ENCODE measurements at regions not wholly inside any gene's neighbourhood (a gene's known extent, or its start where the extent isn't known, plus 50 kb on each side); places are given as distances from the start of the nearest gene placed in this dataset.

DNA sequence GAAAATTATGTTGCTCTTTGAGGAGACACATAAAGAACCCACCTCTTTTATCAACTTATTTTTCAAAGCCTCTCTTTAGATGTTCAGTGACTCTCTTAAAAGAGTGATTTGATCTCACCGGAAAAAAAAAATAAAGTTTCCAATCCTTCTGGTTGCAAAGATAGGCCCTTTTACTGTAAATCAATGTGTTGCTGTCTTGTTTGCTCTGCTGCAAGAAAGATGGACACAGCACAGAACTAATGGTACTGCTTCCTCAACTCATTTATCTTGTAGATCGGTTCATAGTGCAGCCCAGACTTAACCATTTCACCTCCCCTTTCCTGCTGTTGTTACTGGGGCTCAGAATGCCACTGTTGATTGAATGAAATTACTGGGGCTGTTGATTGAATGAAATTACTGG lies 388.9 kb upstream of the KLF12 start:
- H3K36me3 ChIP-seq (ENCODE audit: control insufficient read depth, insufficient read depth, low read length), result no peaks in the 10 kb centered on the region
- DNase-seq, result no peak
- no CpG with 5 or more reads among the region's 2 CpGs for WGBS (ENCODE audit: insufficient coverage)
- no peak overlapping the region for H3K27ac ChIP-seq (ENCODE audit: low read length)
- H3K4me3 ChIP-seq (ENCODE audit: low read length), result no peak overlapping the region
- no peaks in the 10 kb centered on the region for H3K9me3 ChIP-seq (replicated peaks; ENCODE audit: control insufficient read depth, low read depth, low read length)
- H3K4me1 ChIP-seq (ENCODE audit: control insufficient read depth, insufficient read depth, low read length), result no peaks in the 10 kb centered on the region
- no peaks in the 10 kb centered on the region for H3K27me3 ChIP-seq (ENCODE audit: control insufficient read depth, insufficient read depth, low read length)

DNA sequence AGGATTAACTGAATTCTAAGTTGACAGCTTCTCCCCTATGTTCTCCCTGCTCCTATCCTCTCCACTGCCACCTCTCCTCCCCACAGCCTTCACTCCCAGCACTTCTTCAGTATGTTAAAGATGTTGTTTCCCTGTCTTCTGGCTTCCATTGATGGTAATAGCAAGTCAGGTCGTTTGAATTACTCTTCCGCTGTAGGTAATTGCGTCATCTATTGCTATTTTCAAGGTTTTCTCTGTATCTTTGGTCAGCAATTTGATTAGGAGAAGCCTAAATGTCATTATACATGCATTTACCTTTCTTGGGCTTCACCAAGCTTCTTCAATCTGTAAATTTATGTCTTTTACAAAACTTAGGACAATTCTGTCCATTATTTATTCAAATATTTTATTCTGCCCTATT lies 377.3 kb upstream of the KLF12 start:
- Histone ChIP-seq H3K27me3 (ENCODE audit: control insufficient read depth, insufficient read depth, low read length) (no peaks in the 10 kb centered on the region), H3K4me3 (ENCODE audit: low read length) (no peak overlapping the region), H3K4me1 (ENCODE audit: control insufficient read depth, insufficient read depth, low read length) (no peaks in the 10 kb centered on the region), H3K36me3 (ENCODE audit: control insufficient read depth, insufficient read depth, low read length) (no peaks in the 10 kb centered on the region), H3K9me3 (replicated peaks; ENCODE audit: control insufficient read depth, low read depth, low read length) (no peaks in the 10 kb centered on the region), H3K27ac (ENCODE audit: low read length) (no peak overlapping the region)
- no peak for DNase-seq
- WGBS (ENCODE audit: insufficient coverage), result no CpG with 5 or more reads among the region's 3 CpGs

DNA sequence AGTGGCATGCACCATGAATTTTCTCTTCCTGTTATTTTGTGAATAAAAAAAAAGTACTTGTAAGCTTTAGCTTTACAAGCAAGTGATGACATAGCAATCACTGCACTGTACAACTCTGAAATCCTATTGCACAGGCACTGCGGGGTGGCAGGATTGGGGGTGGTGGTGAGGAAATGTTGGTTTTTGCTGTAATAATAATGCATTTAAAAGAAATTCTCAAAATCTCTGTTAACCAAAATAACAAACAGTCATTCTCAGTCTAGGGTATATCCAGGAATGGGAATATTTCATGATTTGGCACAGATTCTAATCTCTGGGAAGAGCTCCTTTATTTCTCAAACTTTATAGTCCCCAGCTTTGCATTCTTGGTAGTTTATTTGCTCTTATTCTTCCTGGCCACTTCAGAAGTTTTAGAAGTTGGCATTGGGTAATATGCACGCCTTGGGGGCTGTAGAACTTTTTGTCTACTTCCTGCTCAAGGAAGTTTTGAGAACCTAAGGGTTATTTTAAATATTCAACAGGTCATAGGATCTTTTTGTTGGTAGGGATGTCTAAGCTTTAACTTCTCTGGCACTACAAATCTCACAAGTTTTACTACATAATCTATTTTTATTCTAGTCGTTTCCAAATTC lies 353.0 kb upstream of the KLF12 start:
- no peak overlapping the region for H3K27ac ChIP-seq (ENCODE audit: low read length)
- H3K9me3 ChIP-seq (replicated peaks; ENCODE audit: control insufficient read depth, low read depth, low read length), result no peaks in the 10 kb centered on the region
- no peaks in the 10 kb centered on the region for H3K4me1 ChIP-seq (ENCODE audit: control insufficient read depth, insufficient read depth, low read length)
- DNase-seq, result no peak
- H3K4me3 ChIP-seq (ENCODE audit: low read length), result no peak overlapping the region
- no peaks in the 10 kb centered on the region for H3K27me3 ChIP-seq (ENCODE audit: control insufficient read depth, insufficient read depth, low read length)
- no CpG with 5 or more reads among the region's 3 CpGs for WGBS (ENCODE audit: insufficient coverage)
- H3K36me3 ChIP-seq (ENCODE audit: control insufficient read depth, insufficient read depth, low read length), result no peaks in the 10 kb centered on the region

DNA sequence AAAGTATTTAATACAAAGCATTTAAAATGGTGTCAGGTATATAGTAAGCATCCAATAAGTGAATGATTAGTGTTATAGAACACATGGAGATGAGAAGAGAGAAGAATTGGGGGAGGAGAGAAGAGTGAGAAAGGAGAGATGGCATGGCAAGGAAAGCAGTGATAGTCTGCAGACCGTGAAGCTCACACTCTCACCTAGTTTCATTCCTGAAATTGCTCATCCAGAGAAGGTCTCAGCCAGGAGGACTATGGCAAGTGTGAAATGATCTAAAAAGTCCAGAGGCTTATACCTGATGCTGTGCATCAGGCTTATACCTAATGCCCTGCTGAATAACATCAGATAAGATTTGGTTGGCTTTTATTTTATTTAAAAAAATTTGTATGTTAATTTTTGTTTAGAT lies 351.6 kb upstream of the KLF12 start:
- Histone ChIP-seq H3K4me3 (ENCODE audit: low read length) (no peak overlapping the region), H3K27ac (ENCODE audit: low read length) (no peak overlapping the region), H3K27me3 (ENCODE audit: control insufficient read depth, insufficient read depth, low read length) (no peaks in the 10 kb centered on the region), H3K4me1 (ENCODE audit: control insufficient read depth, insufficient read depth, low read length) (no peaks in the 10 kb centered on the region), H3K36me3 (ENCODE audit: control insufficient read depth, insufficient read depth, low read length) (no peaks in the 10 kb centered on the region), H3K9me3 (replicated peaks; ENCODE audit: control insufficient read depth, low read depth, low read length) (no peaks in the 10 kb centered on the region)
- no peak for DNase-seq
- no CpG with 5 or more reads among the region's 1 CpG for WGBS (ENCODE audit: insufficient coverage)

DNA sequence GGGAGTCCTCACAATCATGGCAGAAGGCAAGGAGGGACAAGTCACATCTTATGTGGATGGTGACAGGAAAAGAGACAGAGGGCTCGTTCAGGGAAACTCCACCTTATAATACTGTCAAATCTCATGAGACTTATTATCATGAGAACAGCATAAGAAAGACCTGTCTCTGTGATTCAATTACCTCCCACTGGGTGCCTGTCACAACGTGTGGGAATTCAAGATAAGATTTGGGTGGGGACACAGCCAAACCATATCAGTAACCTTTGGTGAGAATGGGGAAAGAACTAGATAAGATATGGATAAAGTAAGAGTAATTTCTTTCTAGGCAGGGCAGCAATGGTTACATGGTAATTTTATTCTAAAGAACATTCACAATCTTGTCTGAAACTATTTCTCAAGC lies 344.9 kb upstream of the KLF12 start:
- Histone ChIP-seq H3K36me3 (ENCODE audit: control insufficient read depth, insufficient read depth, low read length) (no peaks in the 10 kb centered on the region), H3K4me1 (ENCODE audit: control insufficient read depth, insufficient read depth, low read length) (no peaks in the 10 kb centered on the region), H3K27ac (ENCODE audit: low read length) (no peak overlapping the region), H3K4me3 (ENCODE audit: low read length) (no peak overlapping the region), H3K27me3 (ENCODE audit: control insufficient read depth, insufficient read depth, low read length) (no peaks in the 10 kb centered on the region), H3K9me3 (replicated peaks; ENCODE audit: control insufficient read depth, low read depth, low read length) (no peaks in the 10 kb centered on the region)
- no CpG with 5 or more reads among the region's 2 CpGs for WGBS (ENCODE audit: insufficient coverage)
- no peak for DNase-seq

DNA sequence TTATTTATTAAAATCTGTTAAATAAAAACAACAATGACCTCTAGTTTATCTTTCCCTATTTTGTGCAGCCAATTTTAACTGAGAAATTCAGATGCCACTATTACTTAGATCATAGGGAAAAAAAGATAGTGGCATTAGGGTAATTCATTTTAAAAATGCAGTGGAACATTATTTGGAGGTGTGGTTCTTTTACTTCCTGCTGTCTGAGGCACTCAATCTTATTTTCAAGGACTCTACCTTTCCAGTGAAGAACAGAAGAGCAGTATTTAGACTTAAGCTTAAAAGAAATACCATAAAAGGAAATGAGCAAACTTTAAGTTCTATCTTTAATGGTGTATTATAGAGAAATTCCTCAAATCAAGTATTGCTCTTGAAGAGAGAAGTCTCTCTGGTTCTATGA lies 342.6 kb upstream of the KLF12 start:
- no peaks in the 10 kb centered on the region for H3K4me1 ChIP-seq (ENCODE audit: control insufficient read depth, insufficient read depth, low read length)
- H3K36me3 ChIP-seq (ENCODE audit: control insufficient read depth, insufficient read depth, low read length), result no peaks in the 10 kb centered on the region
- no peaks in the 10 kb centered on the region for H3K9me3 ChIP-seq (replicated peaks; ENCODE audit: control insufficient read depth, low read depth, low read length)
- H3K27ac ChIP-seq (ENCODE audit: low read length), result no peak overlapping the region
- H3K4me3 ChIP-seq (ENCODE audit: low read length), result no peak overlapping the region
- no peaks in the 10 kb centered on the region for H3K27me3 ChIP-seq (ENCODE audit: control insufficient read depth, insufficient read depth, low read length)
- no peak for DNase-seq

DNA sequence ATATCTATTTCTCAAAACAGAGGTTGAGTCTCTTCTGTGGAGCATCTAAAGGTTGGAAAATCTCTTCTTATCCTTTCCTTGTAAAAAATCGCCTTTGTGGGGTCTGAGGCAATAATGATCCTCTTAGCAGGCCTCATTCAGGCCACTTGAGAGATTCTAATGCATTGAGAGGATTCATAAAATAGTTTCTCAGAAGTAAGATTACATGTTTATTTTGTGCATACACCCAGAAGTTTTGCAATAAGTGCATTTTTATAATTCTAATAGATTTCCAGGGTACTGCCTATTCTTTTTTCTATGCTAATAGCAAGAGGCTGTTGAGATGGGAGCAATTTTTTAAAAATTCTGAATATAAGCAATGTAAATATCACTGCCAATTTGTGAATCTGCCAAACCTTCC lies 342.2 kb upstream of the KLF12 start:
- no CpG with 5 or more reads among the region's 1 CpG for WGBS (ENCODE audit: insufficient coverage)
- H3K4me3 ChIP-seq (ENCODE audit: low read length), result no peak overlapping the region

DNA sequence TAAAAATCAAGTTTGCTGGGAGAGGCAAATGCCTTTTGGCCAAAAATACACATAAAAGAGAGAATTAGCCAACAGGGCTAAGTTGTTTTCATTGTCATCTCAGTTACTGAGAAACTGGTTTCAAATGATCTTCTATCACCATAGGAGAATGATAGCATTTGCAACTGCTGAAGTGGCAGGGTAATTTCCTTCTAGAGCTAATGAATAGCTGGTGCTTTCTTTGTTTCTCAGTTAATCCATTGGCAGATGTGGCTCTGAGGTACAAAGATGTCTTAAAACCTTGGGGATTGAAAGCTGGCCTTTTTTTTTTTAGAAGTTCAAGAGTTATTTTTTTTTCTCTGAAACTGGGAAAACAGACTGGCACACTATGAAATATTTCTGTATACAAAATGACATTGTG lies 332.7 kb upstream of the KLF12 start:
- H3K4me3 ChIP-seq (ENCODE audit: low read length), result no peak overlapping the region
- H3K27ac ChIP-seq (ENCODE audit: low read length), result no peak overlapping the region
- no peak for DNase-seq
- H3K36me3 ChIP-seq (ENCODE audit: control insufficient read depth, insufficient read depth, low read length), result no peaks in the 10 kb centered on the region
- H3K27me3 ChIP-seq (ENCODE audit: control insufficient read depth, insufficient read depth, low read length), result no peaks in the 10 kb centered on the region
- H3K4me1 ChIP-seq (ENCODE audit: control insufficient read depth, insufficient read depth, low read length), result peaks cover 7% of the 10 kb centered on the region
- no peaks in the 10 kb centered on the region for H3K9me3 ChIP-seq (replicated peaks; ENCODE audit: control insufficient read depth, low read depth, low read length)

More for the DNA sequence above, 342.2 kb upstream of the KLF12 start:
- Histone ChIP-seq H3K27me3 (ENCODE audit: control insufficient read depth, insufficient read depth, low read length) (no peaks in the 10 kb centered on the region), H3K27ac (ENCODE audit: low read length) (no peak overlapping the region), H3K36me3 (ENCODE audit: control insufficient read depth, insufficient read depth, low read length) (no peaks in the 10 kb centered on the region), H3K9me3 (replicated peaks; ENCODE audit: control insufficient read depth, low read depth, low read length) (no peaks in the 10 kb centered on the region), H3K4me1 (ENCODE audit: control insufficient read depth, insufficient read depth, low read length) (no peaks in the 10 kb centered on the region)
- DNase-seq, result peak; percentile 40

DNA sequence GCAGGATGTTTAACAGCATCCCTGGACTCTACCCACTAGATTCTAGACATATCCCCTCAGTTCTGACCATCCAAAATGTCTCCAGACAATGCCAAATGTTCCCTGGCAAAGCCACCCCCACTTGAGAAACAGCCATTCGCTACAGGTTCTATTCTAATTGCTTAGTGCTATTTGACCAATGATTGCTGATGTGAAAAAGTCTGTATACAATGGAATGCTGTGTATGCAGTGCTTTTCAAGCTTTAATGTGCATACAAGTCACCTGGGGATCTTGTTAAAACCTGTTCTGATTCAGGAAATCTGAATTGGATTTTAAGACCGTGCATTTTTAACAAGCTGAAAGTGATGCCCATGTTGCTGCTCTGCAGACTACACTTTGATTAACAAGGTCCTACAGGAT lies 331.8 kb upstream of the KLF12 start:
- no peak overlapping the region for H3K27ac ChIP-seq (ENCODE audit: low read length)
- peaks cover 7% of the 10 kb centered on the region for H3K4me1 ChIP-seq (ENCODE audit: control insufficient read depth, insufficient read depth, low read length)
- no peaks in the 10 kb centered on the region for H3K9me3 ChIP-seq (replicated peaks; ENCODE audit: control insufficient read depth, low read depth, low read length)
- H3K4me3 ChIP-seq (ENCODE audit: low read length), result no peak overlapping the region
- no peaks in the 10 kb centered on the region for H3K27me3 ChIP-seq (ENCODE audit: control insufficient read depth, insufficient read depth, low read length)
- 50% methylated on average over 1 of the region's 2 CpGs for WGBS (ENCODE audit: insufficient coverage)
- DNase-seq, result no peak
- H3K36me3 ChIP-seq (ENCODE audit: control insufficient read depth, insufficient read depth, low read length), result no peaks in the 10 kb centered on the region

DNA sequence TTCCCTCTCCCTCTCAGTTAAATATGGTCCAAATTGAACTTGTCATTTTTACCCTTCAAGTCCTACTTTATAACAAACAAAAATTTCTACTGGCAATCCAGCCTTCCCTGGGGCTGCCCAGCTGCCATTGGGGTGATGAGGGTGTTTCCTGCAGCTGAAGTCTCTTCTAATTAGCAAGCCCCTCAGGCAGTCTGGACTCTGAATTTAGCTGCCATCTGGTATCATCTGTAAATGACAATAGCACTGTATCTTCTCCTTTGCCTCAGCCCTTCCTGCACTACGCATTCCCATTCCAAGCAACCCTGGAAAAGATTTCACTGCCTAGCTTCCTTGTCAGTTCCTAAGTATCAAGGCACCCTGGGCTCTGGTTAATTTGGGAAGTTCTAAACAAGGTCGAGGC lies 331.1 kb upstream of the KLF12 start:
- Histone ChIP-seq H3K9me3 (replicated peaks; ENCODE audit: control insufficient read depth, low read depth, low read length) (no peaks in the 10 kb centered on the region), H3K4me1 (ENCODE audit: control insufficient read depth, insufficient read depth, low read length) (peaks cover 7% of the 10 kb centered on the region), H3K36me3 (ENCODE audit: control insufficient read depth, insufficient read depth, low read length) (no peaks in the 10 kb centered on the region), H3K4me3 (ENCODE audit: low read length) (no peak overlapping the region), H3K27ac (ENCODE audit: low read length) (no peak overlapping the region), H3K27me3 (ENCODE audit: control insufficient read depth, insufficient read depth, low read length) (no peaks in the 10 kb centered on the region)
- 90% methylated on average over 2 of the region's 2 CpGs for WGBS (ENCODE audit: insufficient coverage)
- DNase-seq, result no peak

DNA sequence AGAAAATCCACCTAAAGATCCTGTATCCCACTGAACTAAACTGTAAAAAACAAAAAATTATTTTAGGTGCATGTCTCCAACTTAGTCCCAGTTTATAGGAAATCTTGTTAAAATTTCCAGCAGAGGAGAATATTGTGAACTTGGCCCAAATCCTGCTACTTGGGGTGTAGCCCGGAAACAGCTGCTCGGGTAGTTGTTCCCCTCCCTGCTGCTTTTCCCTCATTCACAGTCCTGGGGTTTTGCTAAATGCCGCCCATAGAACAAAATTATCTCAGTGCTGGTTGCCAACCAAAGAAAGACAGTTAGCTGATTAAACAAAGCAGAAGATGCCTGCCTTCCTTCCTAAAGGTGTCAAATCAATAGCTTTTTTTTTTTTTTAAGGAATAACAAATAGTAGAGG lies 330.5 kb upstream of the KLF12 start:
- peak; percentile 90 for DNase-seq
- Histone ChIP-seq H3K4me3 (ENCODE audit: low read length) (no peak overlapping the region), H3K4me1 (ENCODE audit: control insufficient read depth, insufficient read depth, low read length) (peaks cover 7% of the 10 kb centered on the region), H3K27ac (ENCODE audit: low read length) (no peak overlapping the region), H3K27me3 (ENCODE audit: control insufficient read depth, insufficient read depth, low read length) (no peaks in the 10 kb centered on the region), H3K9me3 (replicated peaks; ENCODE audit: control insufficient read depth, low read depth, low read length) (no peaks in the 10 kb centered on the region), H3K36me3 (ENCODE audit: control insufficient read depth, insufficient read depth, low read length) (no peaks in the 10 kb centered on the region)
- 17% methylated on average over 2 of the region's 3 CpGs for WGBS (ENCODE audit: insufficient coverage)
